SK-N-SH (cell line): ENCODE measurements at regions not wholly inside any gene's neighbourhood (a gene's known extent, or its start where the extent isn't known, plus 50 kb on each side); places are given as distances from the start of the nearest gene placed in this dataset.

Experiments
- CHD2 ChIP-seq: fragments of 150-350 bp; IDR thresholded peaks from 2 replicates; pipeline ENCODE4 v1.6.1; 2018; ENCODE audit warnings: low read length; ENCODE audit not compliant: partially characterized antibody
- ELF1 ChIP-seq: IDR thresholded peaks from 2 replicates; pipeline ENCODE4 v1.4.0; 2012
- FOSL2 ChIP-seq: IDR thresholded peaks from 2 replicates; pipeline ENCODE4 v1.4.0; 2012; ENCODE audit warnings: low read depth, mild to moderate bottlenecking, moderate library complexity, borderline replicate concordance
- TF ChIP-seq, protein P1 (sequence below): fragments of 200-600 bp; sonication (generic); IDR thresholded peaks from 2 replicates; pipeline ENCODE4 v1.6.1; 2017; ENCODE audit warnings: antibody characterized with exemption, mild to moderate bottlenecking, moderate library complexity
- TF ChIP-seq, protein P2 (sequence below): IDR thresholded peaks from 2 replicates; pipeline ENCODE4 v1.6.1; 2012; ENCODE audit warnings: mild to moderate bottlenecking, low read depth, low read length, moderate library complexity
- TF ChIP-seq, protein P3 (sequence below): IDR thresholded peaks from 2 replicates; pipeline ENCODE4 v1.4.0; 2012; ENCODE audit warnings: low read depth

DNA sequence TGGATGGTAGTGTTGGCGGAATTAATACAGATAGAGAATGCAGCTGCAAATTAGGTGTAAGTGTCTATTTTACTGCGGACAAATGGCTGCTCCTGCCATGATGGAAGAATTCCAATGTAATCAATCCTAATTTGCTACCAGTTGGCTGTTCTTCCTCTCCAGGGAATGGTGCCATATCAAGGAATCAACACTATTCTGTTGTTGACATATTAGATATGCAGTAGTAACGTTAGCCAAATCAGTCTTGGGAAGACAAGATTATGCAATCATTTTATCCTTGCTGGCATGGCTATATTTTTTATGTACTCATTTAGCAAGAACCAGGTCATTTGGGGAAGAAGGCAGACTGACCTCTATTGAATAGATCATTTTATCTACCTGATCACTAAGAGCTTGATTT lies 271.2 kb upstream of the AGA start:
- TF ChIP-seq, protein P1, sequence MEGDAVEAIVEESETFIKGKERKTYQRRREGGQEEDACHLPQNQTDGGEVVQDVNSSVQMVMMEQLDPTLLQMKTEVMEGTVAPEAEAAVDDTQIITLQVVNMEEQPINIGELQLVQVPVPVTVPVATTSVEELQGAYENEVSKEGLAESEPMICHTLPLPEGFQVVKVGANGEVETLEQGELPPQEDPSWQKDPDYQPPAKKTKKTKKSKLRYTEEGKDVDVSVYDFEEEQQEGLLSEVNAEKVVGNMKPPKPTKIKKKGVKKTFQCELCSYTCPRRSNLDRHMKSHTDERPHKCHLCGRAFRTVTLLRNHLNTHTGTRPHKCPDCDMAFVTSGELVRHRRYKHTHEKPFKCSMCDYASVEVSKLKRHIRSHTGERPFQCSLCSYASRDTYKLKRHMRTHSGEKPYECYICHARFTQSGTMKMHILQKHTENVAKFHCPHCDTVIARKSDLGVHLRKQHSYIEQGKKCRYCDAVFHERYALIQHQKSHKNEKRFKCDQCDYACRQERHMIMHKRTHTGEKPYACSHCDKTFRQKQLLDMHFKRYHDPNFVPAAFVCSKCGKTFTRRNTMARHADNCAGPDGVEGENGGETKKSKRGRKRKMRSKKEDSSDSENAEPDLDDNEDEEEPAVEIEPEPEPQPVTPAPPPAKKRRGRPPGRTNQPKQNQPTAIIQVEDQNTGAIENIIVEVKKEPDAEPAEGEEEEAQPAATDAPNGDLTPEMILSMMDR: no peak
- TF ChIP-seq CHD2 (no peak), ELF1 (no peak), FOSL2 (no peak)
- TF ChIP-seq, protein P2, sequence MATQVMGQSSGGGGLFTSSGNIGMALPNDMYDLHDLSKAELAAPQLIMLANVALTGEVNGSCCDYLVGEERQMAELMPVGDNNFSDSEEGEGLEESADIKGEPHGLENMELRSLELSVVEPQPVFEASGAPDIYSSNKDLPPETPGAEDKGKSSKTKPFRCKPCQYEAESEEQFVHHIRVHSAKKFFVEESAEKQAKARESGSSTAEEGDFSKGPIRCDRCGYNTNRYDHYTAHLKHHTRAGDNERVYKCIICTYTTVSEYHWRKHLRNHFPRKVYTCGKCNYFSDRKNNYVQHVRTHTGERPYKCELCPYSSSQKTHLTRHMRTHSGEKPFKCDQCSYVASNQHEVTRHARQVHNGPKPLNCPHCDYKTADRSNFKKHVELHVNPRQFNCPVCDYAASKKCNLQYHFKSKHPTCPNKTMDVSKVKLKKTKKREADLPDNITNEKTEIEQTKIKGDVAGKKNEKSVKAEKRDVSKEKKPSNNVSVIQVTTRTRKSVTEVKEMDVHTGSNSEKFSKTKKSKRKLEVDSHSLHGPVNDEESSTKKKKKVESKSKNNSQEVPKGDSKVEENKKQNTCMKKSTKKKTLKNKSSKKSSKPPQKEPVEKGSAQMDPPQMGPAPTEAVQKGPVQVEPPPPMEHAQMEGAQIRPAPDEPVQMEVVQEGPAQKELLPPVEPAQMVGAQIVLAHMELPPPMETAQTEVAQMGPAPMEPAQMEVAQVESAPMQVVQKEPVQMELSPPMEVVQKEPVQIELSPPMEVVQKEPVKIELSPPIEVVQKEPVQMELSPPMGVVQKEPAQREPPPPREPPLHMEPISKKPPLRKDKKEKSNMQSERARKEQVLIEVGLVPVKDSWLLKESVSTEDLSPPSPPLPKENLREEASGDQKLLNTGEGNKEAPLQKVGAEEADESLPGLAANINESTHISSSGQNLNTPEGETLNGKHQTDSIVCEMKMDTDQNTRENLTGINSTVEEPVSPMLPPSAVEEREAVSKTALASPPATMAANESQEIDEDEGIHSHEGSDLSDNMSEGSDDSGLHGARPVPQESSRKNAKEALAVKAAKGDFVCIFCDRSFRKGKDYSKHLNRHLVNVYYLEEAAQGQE: no peak
- TF ChIP-seq, protein P3, sequence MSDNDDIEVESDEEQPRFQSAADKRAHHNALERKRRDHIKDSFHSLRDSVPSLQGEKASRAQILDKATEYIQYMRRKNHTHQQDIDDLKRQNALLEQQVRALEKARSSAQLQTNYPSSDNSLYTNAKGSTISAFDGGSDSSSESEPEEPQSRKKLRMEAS: no peak
